ELF-1 (cell line): ENCODE measurements at regions not wholly inside any gene's neighbourhood (a gene's known extent, or its start where the extent isn't known, plus 50 kb on each side); places are given as distances from the start of the nearest gene placed in this dataset.

ENCODE experiments used
- DNase-seq: peaks from one replicate; pipeline ENCODE4 v3.0.0-alpha.2; 2016; ENCODE audit warnings: low read depth, low spot score

DNA sequence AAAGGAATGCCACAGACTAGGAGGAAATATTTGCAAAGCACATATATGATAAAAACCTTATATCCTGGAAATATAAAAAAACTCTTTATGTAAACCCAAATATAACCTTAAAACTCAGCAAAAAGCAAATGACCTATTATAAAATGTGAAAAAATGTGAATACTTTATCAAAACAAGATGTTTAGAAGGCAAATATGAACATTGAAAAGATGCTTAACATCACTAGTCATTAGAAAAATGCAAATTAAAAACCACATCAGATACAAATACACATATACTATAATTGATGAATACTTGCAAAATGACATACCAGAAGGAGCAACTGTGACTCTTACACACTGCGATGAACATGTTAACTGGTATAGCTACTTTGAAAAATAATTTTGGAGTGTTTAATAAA lies 511.2 kb upstream of the LRRC4C start:
- DNase-seq = no peak

DNA sequence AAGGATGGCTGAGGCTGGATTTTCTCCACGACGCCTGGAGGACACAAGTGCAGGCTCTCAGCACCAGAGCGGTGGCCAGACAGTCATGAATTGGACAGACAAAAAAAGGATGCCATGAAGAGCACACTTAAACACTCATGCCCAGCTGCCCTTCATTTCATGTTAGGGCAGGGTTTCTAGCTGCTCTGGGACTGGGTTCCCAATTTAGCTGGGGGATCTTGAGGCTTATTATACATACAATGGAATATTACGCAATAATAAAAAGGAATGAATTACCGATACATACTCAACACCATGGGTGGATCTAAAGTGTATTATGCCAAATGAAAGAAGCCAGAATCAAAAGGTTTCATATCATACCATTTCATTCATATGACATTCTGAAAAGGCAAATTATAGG lies 512.1 kb upstream of the LRRC4C start:
- DNase-seq = no peak

DNA sequence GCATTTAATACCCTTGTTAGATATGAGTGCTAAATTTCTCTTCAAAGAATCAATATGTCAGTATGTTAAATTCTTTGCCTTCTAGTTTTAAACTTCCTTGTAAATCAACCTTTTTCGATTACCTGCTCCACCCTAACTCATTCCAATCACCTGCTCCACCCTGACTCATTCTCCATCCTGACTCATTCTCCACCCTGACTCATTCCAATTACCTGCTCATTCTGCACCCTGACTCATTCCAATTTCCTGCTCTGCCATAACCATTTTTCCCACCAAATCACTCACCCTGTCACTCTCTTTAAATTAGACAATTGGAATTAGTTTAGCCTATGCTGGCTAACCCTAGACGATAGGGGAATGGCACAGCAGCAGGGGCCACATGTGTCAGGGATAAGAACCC lies 519.5 kb upstream of the LRRC4C start:
- no peak for DNase-seq

DNA sequence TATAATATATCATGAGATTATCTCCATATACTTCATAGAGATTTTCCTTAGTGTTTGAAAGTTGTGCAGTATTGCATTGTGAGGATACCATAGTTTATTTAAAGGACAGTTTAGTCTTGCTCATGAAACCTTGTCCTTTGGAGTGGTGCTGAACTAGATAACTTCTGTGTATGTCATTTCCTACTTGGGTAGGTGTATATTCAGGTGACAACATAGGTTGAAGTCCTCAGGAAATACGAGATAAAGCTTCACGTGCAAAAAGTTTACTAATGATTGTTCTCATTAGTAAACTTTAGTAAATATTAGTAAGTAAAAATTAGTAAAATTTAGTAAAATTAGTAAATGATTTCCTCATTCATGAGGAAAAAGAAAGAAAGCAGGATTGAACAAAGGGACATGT lies 521.3 kb upstream of the LRRC4C start:
- DNase-seq = no peak

DNA sequence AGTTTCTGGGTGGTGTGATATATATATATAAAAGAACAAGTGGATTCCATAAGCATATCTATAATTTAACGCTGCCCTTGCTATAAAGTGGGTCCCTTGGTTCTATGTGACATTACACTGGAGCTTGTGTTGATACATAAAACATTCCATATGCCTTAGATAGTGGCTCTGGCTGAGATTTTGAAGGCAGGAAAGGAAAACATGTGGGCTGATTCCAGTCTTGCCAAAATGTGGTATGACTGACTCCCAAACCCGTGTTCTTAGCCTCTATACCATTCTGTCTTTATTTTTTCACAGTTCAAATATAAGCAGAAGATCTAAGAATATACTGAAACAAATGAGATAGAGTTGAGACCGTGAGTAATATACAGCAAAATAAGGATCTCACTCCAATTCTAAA lies 522.8 kb upstream of the LRRC4C start:
- no peak for DNase-seq

DNA sequence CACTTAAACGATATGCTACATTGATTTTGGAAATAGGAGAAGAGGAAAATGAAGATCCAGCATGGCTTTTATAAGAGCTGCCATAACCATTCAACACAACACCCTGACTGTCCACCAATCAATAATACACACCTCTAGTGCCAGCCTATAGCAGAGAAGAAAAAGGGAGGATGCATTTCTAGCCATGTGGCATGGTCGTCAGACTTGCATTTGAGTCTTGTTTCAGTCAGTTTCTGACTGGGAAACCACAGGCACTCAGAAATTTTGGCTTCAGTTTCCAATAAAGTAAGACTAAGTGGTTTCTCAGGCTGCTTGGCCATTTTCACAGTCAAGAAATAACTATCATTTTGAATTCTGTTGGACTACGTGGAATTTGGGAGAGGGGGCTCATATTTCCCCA lies 523.5 kb upstream of the LRRC4C start:
- no peak for DNase-seq

DNA sequence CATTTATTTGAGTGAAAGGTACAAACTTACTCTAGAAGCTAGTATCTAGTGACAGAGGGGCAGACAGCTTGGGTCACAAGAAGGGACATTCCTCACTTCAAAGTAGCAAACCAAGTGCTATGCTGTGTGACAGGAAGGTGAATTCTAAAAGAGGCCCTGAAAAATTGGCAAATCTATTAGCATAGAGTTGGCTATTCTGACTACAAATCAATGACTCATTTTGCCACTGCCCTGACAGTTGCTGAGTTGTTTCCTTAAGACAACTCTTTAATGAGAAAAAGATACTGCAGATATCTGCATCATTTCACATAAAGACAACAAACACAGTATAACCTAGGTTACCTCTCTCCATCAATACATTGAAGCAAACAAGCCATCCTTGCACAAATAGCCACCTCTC lies 524.0 kb upstream of the LRRC4C start:
- no peak for DNase-seq

DNA sequence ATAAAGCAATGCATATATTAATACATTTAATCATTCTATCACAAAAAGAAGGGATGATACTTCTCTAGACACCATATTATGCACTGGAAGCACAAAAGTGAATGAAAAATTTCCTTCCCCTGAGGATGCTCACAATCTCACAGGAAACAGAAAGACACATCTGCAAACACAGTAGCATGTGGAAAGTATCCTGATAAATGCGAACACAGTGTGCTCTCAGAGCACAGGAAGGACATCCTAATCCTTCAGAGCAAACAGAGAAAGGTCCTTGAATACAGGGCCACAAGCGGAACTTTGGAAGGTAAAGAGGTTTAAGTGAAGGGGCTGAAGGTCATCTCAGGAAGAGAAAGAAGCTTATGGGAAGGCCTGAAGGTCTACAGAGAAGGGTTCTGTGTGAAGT lies 524.6 kb upstream of the LRRC4C start:
- DNase-seq = no peak

DNA sequence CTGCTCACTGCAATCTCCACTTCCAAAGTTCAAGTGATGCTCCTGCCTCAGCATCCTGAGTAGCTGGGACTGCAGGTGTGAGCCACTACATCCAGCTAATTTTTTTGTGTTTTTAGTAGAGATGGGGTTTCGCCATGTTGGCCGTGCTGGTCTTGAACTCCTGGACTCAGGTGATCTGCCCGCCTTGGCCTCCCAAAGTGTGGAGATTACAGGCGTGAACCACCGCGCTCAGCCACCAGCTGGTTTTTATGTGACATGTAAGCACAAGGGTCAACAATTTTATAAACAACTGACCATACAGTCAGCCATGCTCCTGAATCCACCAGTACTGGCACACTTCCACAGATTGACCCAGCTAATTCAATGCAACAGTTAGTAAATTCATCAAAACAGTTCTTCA lies 526.3 kb upstream of the LRRC4C start:
- no peak for DNase-seq

DNA sequence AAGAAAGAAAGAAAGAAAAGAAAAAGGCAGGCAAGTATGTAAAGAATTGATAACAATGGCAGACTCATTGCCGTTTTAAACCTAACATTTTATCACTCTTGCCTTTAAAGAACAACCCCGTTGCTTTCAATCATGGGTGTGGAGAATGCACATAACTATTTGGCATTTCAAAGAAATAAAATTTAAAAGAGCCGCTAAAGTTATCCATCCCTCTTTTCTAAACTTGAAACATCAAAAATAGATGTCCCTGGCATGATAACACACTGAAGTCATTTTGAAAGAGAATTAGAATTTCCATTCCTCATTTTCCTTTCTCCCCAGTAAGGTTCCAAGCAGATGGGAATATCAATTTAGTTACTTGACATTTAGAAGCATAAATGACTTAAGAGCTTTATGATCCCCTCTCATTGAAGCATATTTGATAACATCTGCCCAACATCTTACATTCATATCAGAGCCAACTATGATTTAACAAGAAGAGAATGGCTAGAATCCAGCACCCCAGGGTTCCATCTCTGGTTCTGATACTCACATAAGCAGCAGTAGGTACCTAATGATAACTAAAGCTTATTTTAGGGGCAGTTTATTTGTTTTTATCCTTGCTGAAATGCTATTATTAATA lies 529.6 kb upstream of the LRRC4C start:
- DNase-seq = no peak

DNA sequence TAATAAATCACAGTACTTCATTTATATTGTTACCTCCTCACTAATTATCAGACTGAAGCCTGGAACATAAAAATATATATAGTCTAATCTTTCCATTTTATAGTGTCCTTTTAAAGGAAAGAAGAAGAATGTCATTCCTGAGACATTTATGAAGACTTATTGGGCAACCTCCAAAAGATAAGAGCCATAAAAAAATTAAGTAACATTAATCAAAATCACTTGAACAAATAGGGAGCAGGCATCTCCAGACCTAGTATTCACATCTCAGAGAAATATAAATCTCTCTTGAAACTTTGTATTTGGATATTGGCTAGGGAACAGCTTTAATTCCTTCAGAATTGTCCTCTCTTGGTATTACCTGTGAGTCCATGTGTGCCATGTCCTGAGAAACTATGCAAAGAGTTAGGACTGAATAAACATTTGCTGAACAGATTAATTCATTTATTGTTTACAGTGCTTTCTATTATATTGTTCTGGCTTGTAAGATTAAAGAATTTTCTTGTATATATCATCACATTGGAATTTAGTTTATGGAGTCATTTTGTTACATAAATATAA lies 530.5 kb upstream of the LRRC4C start:
- no peak for DNase-seq

DNA sequence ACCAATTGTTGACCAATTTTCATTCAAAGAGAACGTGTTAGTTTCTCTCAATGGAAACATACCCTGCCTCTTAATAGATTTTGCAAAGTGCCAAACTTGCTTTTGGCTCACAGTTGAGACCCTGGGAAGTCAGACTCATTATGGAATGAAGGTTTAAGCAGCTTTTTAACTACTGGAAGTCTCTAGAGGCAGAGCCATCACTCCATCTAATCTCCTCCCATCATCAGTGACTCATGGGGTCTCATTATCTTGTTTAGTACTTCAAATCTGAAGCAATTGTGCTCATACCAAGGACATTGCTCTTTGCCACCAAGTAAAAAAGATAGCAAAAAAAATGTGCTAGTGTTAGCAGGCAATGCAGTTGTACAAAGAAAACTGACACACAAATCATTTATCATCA lies 537.1 kb upstream of the LRRC4C start:
- no peak for DNase-seq

DNA sequence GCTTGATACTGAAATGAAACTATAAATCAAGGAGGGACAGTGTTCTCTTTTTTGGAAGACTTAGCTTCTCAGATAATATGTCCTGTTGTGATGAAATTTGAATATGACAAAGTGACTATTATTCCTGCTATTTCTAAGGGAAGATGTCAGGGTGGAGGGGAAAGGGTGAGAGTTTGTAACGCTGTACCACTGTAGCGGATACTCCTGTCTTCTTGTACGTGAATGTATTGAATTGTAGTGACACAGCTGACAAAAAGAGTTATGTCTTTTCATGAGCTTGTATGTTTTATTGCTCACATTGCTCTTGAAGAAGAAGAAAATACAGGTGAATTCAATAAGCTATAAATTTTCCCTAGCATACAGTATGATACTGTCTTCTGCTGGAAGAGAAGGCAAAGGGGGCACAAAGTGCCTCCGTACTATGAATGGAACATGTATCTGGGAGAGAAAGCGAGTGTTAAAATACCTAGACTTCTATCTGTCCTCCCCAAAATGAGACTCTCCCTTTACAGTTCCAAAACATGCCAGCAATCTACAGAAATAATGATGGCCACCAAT lies 538.5 kb upstream of the LRRC4C start:
- DNase-seq = no peak

DNA sequence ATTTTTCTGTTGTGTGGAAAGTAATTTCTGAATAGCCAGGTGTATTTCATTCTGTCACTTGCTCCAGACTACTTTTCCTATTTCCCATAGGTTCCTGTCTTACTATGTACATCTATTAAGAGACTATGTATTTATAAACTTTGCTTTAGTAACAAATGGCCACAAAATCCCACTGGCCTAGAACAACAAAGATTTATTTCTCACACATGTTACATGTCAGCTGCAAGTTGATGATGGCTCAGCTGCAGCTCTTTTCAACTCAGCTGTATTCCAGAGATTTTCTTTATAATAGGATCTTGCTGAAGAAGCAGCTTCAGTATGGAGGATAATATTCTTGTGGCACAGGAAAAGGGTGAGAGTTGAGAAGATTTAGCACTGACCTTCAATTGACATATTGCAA lies 539.6 kb upstream of the LRRC4C start:
- no peak for DNase-seq

DNA sequence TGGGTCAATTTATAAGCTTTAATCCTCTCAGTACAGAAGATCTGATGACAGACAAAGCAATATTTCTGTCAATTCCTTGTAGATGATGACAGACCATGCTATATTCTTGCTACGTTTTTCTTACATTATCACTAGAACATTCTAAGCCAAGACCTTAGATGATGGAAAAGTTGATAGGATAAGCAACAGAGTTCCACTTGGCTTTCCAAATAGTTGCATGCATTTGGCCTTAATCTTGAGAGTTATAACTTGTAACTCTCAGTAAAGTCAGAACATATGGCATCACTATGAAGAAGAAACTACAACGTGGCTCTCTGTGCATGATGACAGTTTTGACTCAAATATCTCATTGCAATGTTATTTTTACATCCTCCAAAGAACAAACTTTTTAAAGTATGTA lies 544.3 kb upstream of the LRRC4C start:
- no peak for DNase-seq

DNA sequence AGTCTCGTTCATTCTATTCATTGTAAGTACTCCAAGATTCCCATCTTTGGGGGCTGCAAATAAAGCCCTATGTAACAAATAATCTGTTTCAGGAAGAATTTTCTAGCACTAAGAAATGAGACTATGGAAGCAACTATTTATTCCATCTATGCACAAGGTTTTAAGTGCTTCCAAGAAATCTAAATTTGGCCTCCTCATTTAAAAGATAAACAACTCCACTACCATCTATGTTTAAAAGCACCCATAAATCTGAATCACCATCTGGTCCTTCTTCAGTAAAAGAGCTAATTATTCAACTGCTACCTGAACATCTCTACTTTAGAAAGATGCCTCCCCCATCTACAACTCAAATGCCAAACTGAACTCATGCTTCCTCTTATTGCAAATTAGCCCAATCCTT lies 547.3 kb upstream of the LRRC4C start:
- no peak for DNase-seq

DNA sequence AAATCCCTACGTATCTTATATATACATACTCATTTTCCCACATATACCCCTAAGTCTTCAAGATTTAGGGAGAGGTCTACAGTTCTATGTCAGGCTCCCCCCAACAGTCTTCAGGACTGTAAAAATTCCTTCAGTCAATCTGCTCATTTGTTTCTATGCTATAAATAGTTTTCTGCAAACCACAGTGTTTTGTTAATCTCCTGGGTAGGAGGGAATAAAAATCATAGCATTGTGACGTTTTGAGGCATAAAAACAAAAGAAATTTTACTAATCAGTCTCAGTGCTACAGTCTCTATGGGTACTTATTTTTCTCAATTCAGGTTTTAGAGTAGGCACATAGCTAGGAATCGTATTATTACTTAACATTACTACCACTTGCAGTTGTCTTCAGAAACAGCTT lies 552.8 kb upstream of the LRRC4C start:
- DNase-seq = no peak

DNA sequence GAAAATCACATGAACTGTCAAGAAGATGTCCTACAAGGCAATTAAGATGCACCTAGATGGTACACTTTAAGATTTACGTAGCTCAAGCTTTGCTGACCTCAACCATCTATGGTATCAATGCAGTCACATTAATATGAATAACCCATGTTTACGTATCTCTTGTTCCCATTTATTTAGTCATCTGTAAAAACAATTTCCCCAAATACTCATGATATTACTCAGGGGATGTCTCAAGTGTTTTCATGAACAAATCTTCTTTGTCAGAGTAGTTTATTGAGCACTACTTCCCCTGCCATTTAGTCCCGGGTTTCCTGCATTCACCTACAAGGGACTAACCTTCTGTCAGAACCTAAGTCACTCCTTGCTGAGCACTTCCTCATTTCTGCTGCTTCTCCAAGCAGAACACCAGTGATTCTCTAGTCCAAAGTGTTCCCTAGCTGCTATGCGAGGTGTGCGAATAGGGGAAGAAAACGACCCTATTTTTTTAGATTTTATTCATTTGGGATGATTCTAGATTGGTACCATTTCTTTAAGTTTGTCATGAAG lies 554.3 kb upstream of the LRRC4C start:
- no peak for DNase-seq

DNA sequence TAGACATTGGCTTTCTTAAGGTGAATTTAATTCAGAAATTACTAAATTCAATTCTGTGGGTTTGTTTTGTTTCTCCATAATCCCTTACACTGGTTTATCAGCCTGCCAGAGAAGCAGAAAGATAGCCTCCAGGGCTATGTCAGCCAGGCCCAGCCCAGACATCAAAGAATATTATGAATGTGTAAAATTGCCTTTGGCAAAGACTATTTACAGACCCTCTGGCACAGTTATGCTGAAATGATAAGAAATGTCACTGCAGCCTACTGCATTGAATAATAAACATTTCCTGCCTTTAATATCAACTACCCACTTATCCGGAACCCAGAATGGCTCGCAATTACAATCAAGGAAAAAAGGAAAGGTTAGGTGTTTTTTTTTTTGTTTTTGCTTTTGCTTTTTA lies 562.5 kb upstream of the LRRC4C start:
- DNase-seq = no peak

DNA sequence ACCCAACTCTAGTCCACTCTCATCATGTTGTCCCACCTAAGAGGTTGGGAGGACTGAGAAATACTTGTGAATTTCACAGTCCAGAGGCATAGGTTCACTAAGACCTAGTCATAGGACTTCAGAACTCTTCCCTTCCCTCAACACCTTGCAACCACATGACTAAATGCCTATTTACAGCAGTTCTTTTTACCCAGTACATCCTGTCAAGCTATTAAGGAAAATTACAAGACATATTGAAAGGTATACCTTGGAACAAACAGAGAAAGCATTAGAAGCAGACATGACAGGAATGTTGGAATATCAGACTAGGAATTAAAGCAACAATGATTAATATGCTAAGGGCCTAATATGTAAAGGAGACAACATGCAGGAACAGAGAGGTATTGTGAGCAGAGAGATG lies 563.8 kb upstream of the LRRC4C start:
- DNase-seq = no peak

DNA sequence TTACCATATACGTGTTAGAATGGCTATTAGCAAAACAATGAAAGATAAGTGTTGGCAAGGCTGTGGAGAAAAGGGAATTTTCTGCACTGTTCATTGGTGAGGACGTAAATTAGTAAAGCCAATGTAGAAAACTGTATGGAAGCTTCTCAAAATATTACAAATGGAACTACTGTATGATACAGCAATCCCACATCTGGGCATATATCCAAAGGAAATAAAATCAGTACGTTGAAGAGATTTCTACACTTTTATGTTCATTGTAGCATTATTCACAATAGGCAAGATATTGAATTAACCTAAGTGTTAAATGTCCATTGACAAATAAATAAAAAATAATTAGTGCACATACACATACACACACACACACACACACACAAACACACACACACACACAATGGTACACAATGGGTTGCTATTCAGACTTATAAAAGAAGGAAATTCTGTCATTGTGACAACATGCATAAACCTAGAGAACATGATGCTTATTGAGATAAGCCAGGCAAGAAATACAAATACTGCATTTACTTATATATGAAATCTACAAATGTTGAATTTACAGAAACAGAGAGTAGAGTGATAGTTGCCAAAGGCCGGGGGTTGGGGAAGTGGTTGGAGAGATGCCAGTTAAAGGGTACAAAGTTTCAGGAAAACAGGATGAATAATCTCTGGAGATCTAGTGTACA lies 565.8 kb upstream of the LRRC4C start:
- no peak for DNase-seq

DNA sequence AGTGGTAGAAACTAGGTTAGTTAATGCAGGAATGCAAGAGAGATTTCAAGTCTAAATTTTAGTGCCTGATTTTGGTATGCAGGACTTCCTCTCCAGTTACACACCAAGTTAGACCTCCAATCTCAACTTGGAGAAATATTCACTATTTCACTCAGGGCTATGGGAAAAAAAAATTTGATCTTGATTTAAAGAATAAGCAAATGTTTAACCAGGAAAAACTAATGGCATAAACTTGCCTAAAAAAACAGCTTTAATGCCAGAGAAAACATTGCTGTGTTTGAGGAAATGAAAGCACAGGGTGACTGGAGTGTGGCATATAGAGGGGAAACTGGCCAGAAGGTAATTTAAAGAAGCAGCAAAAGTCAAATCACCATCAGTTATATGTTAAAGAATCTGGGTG lies 575.4 kb upstream of the LRRC4C start:
- DNase-seq = no peak

DNA sequence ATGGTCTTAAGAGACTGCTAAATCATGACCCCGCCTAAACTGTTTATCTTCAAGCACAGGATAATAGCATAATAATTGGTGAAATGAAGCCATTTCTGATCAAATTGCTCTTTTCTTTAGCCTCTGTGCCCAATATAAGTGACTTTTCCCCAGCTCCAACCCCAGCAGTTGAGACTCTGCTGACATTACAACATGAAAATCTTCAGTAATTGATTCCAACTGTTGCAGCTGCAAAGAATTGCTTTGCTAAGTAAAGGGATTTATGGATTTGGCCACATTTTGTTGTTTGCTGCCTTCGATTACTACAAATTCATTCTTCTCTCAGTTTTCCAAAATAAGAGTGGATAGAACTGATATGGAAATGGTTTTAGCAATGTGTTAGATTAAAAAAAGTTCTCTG lies 576.7 kb upstream of the LRRC4C start:
- DNase-seq = no peak
